ENCODE measurements at regions not wholly inside any gene's neighbourhood (a gene's known extent, or its start where the extent isn't known, plus 50 kb on each side); places are given as distances from the start of the nearest gene placed in this dataset.

- TF ChIP-seq, protein P1, sequence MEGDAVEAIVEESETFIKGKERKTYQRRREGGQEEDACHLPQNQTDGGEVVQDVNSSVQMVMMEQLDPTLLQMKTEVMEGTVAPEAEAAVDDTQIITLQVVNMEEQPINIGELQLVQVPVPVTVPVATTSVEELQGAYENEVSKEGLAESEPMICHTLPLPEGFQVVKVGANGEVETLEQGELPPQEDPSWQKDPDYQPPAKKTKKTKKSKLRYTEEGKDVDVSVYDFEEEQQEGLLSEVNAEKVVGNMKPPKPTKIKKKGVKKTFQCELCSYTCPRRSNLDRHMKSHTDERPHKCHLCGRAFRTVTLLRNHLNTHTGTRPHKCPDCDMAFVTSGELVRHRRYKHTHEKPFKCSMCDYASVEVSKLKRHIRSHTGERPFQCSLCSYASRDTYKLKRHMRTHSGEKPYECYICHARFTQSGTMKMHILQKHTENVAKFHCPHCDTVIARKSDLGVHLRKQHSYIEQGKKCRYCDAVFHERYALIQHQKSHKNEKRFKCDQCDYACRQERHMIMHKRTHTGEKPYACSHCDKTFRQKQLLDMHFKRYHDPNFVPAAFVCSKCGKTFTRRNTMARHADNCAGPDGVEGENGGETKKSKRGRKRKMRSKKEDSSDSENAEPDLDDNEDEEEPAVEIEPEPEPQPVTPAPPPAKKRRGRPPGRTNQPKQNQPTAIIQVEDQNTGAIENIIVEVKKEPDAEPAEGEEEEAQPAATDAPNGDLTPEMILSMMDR (conservative IDR thresholded peaks at IDR 0.05; ENCODE audit: low read length), result no peak
- TF ChIP-seq EZH2phosphoT487 (IDR thresholded peaks at IDR 0.05; ENCODE audit: borderline replicate concordance), result no peak
Observed at GRCh38 chr6:56755040-56755439, 112.4 kb upstream of the DST start.
